BE2C (cell line): ENCODE measurements at regions not wholly inside any gene's neighbourhood (a gene's known extent, or its start where the extent isn't known, plus 50 kb on each side); places are given as distances from the start of the nearest gene placed in this dataset.

Experiments
- DNase-seq: peaks from one replicate; pipeline ENCODE4 v3.0.0-alpha.2; 2020
- H3K27me3 ChIP-seq: fragments of 250-450 bp; sonication (Bioruptor Pico); 2 replicates; pipeline ENCODE4 v1.5.1; 2020; ENCODE audit warnings: mild to moderate bottlenecking
- H3K36me3 ChIP-seq: fragments of 250-450 bp; sonication (Bioruptor Pico); 2 replicates; pipeline ENCODE4 v1.5.1; 2020; ENCODE audit warnings: mild to moderate bottlenecking
- H3K4me1 ChIP-seq: fragments of 250-450 bp; sonication (Bioruptor Pico); 2 replicates; pipeline ENCODE4 v1.5.1; 2020
- H3K4me3 ChIP-seq: 2 replicates; pipeline ENCODE4 v1.5.1; 2011; ENCODE audit warnings: low read depth, low read length
- H3K9me3 ChIP-seq: fragments of 250-450 bp; sonication (Bioruptor Pico); 2 replicates; pipeline ENCODE4 v1.5.1; 2020
- TF ChIP-seq, protein P1 (sequence below): IDR thresholded peaks from 2 replicates; pipeline ENCODE4 v1.5.1; 2012; ENCODE audit warnings: mild to moderate bottlenecking, low read depth, low read length

DNA sequence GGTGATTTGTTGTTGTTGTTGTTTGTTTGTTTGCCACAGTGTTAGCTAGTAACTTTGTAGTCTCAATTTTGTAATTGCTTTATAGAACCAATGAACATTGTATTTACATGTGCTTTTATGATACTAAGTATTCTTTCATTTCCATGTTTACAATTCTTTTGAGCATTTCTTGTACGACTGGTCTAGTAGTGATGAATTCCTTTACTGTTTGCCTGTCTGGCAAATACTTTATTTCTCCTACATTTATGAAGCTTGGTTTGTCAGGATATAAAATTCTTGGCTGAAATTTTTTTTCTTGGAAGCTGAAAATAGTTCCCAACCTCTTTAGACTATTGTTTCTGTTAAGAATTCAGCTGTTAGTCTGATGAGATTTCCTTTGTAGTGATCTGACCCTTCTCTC lies 55.6 kb upstream of the SNCAIP start:
- Histone ChIP-seq H3K27me3 (no peaks in the 10 kb centered on the region), H3K4me1 (no peaks in the 10 kb centered on the region), H3K9me3 (no peaks in the 10 kb centered on the region), H3K4me3 (no peak overlapping the region), H3K36me3 (no peaks in the 10 kb centered on the region)
- DNase-seq: no peak
- TF ChIP-seq, protein P1, sequence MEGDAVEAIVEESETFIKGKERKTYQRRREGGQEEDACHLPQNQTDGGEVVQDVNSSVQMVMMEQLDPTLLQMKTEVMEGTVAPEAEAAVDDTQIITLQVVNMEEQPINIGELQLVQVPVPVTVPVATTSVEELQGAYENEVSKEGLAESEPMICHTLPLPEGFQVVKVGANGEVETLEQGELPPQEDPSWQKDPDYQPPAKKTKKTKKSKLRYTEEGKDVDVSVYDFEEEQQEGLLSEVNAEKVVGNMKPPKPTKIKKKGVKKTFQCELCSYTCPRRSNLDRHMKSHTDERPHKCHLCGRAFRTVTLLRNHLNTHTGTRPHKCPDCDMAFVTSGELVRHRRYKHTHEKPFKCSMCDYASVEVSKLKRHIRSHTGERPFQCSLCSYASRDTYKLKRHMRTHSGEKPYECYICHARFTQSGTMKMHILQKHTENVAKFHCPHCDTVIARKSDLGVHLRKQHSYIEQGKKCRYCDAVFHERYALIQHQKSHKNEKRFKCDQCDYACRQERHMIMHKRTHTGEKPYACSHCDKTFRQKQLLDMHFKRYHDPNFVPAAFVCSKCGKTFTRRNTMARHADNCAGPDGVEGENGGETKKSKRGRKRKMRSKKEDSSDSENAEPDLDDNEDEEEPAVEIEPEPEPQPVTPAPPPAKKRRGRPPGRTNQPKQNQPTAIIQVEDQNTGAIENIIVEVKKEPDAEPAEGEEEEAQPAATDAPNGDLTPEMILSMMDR: no peak

DNA sequence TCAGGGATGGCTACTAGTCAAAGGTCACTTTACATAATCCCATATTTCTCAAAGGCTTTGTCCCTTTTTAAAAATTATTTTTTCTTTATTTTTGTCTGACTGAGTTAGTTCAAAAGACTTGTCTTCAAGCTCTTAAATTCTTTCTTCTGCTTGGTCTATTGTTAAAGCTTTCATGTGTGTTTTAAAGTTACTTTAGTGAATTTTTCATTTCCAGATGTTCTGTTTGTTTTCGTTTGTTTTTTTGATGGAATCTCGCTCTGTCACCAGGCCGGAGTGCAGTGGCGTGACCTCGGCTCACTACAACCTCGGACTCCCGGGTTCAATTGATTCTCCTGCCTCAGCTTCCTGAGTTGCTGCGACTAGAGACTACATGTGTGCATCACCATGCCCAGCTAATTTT lies 55.0 kb upstream of the SNCAIP start:
- H3K4me3 ChIP-seq: no peak overlapping the region
- H3K27me3 ChIP-seq: no peaks in the 10 kb centered on the region
- no peaks in the 10 kb centered on the region for H3K9me3 ChIP-seq
- TF ChIP-seq, protein P1: no peak
- H3K4me1 ChIP-seq: no peaks in the 10 kb centered on the region
- no peak for DNase-seq
- no peaks in the 10 kb centered on the region for H3K36me3 ChIP-seq

DNA sequence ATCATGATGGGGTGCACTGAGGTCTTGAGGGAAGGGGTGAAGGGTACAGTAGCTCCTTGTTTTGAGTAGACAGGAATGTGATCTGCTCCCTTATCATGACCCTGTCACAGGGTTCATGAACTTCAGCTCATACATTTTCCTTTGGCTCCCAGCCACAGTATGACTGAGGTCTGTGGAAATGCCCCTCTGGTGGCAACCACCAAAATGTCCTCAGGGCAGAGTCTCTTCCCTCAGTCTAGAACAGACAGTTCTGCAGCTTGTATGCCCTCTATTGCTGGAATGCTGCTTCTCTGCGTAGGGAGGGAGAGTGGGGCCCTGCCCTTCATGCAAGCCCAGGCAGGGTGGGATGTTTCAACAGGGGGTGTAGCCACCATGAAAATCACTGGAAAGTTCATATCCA lies 53.8 kb upstream of the SNCAIP start:
- Histone ChIP-seq H3K36me3 (no peaks in the 10 kb centered on the region), H3K4me3 (no peak overlapping the region), H3K27me3 (no peaks in the 10 kb centered on the region), H3K4me1 (no peaks in the 10 kb centered on the region), H3K9me3 (no peaks in the 10 kb centered on the region)
- no peak for DNase-seq
- TF ChIP-seq, protein P1: no peak

DNA sequence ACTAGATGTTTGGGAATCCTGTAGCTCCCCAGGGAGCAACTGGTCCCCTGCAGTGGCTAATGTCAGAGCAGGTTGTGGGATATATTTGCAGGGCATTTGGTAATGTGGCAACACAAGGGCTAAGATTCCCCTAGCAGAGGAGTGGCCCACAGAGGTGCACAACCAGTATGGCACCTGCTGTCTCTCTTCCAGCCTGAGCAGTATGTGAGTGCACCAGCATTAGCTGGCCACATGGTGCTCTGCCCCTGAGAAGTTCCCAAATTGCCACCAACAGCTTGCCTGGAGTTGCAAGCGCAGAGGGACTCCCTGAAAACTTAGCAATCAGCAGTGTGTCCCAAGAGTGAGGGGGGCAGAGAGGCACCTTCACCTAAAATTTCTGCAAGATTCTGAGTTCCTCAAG lies 53.2 kb upstream of the SNCAIP start:
- TF ChIP-seq, protein P1: no peak
- Histone ChIP-seq H3K27me3 (no peaks in the 10 kb centered on the region), H3K4me3 (no peak overlapping the region), H3K4me1 (no peaks in the 10 kb centered on the region), H3K36me3 (no peaks in the 10 kb centered on the region), H3K9me3 (no peaks in the 10 kb centered on the region)
- DNase-seq: no peak

DNA sequence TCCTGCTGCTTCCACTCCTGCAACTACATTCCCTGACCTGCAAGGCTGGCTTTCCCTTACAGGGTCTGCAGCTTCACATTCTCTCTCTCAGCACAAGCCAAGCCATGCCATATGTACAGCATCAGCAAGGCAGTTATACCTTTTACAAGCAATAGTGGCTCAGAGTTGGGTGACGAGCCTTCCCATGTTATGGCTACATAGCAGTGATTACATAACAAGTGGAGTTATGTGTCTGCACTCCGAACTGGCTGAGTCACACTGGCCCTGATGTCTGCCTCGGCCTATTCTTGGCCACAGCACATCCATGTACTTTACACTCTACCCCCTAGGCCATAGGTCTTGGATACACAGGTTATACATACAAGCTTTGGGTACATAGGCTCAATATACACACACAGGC lies 52.0 kb upstream of the SNCAIP start:
- Histone ChIP-seq H3K4me3 (no peak overlapping the region), H3K9me3 (no peaks in the 10 kb centered on the region), H3K36me3 (no peaks in the 10 kb centered on the region), H3K4me1 (no peaks in the 10 kb centered on the region), H3K27me3 (no peaks in the 10 kb centered on the region)
- DNase-seq: no peak
- TF ChIP-seq, protein P1: no peak

DNA sequence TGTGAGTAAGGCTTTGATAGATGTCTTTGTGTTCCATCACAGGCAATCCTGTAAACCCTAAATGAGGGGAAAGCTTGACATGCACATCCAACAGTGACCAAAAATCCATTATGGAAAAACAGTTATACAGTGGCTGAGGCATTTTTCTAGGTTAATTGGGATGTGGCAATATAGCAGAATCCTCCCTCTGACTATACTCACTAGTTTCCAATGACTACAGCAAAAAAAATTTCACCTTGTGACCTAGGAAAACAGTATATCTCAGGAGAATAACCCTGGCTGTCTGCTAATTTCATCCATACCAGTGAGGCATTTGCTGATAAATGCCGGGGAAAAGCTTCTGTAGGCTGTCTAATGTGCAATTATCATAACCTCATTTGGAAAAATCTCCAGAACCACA lies 49.9 kb upstream of the SNCAIP start:
- no peaks in the 10 kb centered on the region for H3K4me1 ChIP-seq
- no peaks in the 10 kb centered on the region for H3K36me3 ChIP-seq
- TF ChIP-seq, protein P1: no peak
- no peaks in the 10 kb centered on the region for H3K27me3 ChIP-seq
- no peaks in the 10 kb centered on the region for H3K9me3 ChIP-seq
- DNase-seq: no peak
- H3K4me3 ChIP-seq: no peak overlapping the region
